Putamen (tissue), 1 donor: ENCODE measurements at regions not wholly inside any gene's neighbourhood (a gene's known extent, or its start where the extent isn't known, plus 50 kb on each side); places are given as distances from the start of the nearest gene placed in this dataset.

Source experiments
- DNase-seq: peaks from one replicate; pipeline ENCODE4 v3.0.0-alpha.2; 2016; ENCODE audit warnings: low spot score

- no peak for DNase-seq
Observed at GRCh38 chr1:29838738-29839320, 602.5 kb downstream of the PTPRU start.

- no peak for DNase-seq
Observed at GRCh38 chr1:29836651-29837646, 600.6 kb downstream of the PTPRU start.

GRCh38 chr1:29835874-29836273, 599.6 kb downstream of the PTPRU start:
- DNase-seq, result no peak

- DNase-seq, result no peak
Observed at GRCh38 chr1:29835406-29835805, 599.1 kb downstream of the PTPRU start.

- no peak for DNase-seq
Observed at GRCh38 chr1:29833581-29833980, 597.3 kb downstream of the PTPRU start.

GRCh38 chr1:29832936-29833335, 596.6 kb downstream of the PTPRU start:
- DNase-seq, result no peak

GRCh38 chr1:29832471-29832870, 596.1 kb downstream of the PTPRU start:
- DNase-seq, result no peak

- DNase-seq, result no peak
Observed at GRCh38 chr1:29831500-29832117, 595.3 kb downstream of the PTPRU start.

GRCh38 chr1:29830916-29831315, 594.6 kb downstream of the PTPRU start:
- no peak for DNase-seq

- DNase-seq, result no peak
Observed at GRCh38 chr1:29830383-29830782, 594.1 kb downstream of the PTPRU start.

- DNase-seq, result no peak
Observed at GRCh38 chr1:29829448-29830344, 593.4 kb downstream of the PTPRU start.

- no peak for DNase-seq
Observed at GRCh38 chr1:29828526-29829447, 592.5 kb downstream of the PTPRU start.

GRCh38 chr1:29827801-29828525, 591.6 kb downstream of the PTPRU start:
- no peak for DNase-seq

GRCh38 chr1:29827237-29827750, 591.0 kb downstream of the PTPRU start:
- DNase-seq, result no peak

GRCh38 chr1:29826646-29827045, 590.3 kb downstream of the PTPRU start:
- DNase-seq, result no peak

GRCh38 chr1:29825941-29826415, 589.7 kb downstream of the PTPRU start:
- no peak for DNase-seq

- DNase-seq, result no peak
Observed at GRCh38 chr1:29825274-29825940, 589.1 kb downstream of the PTPRU start.

GRCh38 chr1:29824511-29825273, 588.4 kb downstream of the PTPRU start:
- no peak for DNase-seq
